OCI-LY7 (cell line): ENCODE measurements at regions not wholly inside any gene's neighbourhood (a gene's known extent, or its start where the extent isn't known, plus 50 kb on each side); places are given as distances from the start of the nearest gene placed in this dataset.

Experiments used
- EZH2phosphoT487 ChIP-seq: fragments of 200-600 bp; sonication (generic); IDR thresholded peaks from 2 replicates; pipeline ENCODE4 v1.6.1; 2018; ENCODE audit warnings: low read depth, borderline replicate concordance, mild to moderate bottlenecking, mixed run types, antibody characterized with exemption, low read length, moderate library complexity, mixed read lengths
- TF ChIP-seq, protein P1 (sequence below): fragments of 200-600 bp; sonication (generic); conservative IDR thresholded peaks from 2 replicates; pipeline ENCODE4 v1.5.1; 2014; ENCODE audit warnings: mild to moderate bottlenecking, antibody characterized with exemption, low read length, moderate library complexity, mixed read lengths

DNA sequence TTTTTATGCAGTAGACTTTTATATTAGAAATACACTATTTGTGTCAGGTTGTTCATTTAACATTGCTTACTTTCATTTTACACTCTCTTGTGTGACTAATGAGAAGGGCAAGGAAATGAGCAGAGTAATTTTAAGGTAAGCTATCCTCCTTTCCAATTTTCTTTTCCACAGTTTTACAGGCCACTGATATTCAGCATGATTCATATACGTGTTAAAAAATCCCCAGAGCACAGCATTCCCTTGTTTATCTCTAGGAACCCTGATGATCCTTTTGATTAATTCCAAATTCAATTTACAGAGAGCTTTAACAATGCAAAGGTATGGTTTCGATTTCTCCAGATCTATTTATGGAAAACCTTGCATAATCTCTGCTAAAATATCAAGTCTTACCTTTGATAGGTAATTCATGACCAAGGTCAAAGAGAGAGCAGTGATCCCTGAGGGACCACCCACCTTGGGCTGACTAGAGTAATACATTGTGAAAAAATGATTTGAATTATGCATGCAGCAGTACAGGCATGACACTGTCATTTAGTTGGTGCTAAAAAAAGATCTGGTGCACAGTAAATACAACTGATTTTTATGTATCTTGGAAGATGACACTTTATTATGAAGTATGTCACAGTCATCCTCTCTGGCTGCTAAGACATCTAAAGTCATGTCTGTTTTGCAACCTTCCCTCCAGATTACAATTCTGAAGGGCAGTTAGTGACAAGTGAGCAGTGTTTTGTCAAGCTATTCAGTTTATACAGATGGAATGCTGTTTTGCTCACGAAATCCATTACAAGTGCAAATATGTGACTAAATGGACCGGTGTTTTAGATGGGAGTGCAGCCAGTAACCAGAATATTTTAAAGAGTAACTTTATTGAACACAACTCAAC lies 736.6 kb downstream of the EPHA7 start:
- TF ChIP-seq, protein P1, sequence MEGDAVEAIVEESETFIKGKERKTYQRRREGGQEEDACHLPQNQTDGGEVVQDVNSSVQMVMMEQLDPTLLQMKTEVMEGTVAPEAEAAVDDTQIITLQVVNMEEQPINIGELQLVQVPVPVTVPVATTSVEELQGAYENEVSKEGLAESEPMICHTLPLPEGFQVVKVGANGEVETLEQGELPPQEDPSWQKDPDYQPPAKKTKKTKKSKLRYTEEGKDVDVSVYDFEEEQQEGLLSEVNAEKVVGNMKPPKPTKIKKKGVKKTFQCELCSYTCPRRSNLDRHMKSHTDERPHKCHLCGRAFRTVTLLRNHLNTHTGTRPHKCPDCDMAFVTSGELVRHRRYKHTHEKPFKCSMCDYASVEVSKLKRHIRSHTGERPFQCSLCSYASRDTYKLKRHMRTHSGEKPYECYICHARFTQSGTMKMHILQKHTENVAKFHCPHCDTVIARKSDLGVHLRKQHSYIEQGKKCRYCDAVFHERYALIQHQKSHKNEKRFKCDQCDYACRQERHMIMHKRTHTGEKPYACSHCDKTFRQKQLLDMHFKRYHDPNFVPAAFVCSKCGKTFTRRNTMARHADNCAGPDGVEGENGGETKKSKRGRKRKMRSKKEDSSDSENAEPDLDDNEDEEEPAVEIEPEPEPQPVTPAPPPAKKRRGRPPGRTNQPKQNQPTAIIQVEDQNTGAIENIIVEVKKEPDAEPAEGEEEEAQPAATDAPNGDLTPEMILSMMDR: no peak
- TF ChIP-seq EZH2phosphoT487: no peak
